ENCODE measurements at regions not wholly inside any gene's neighbourhood (a gene's known extent, or its start where the extent isn't known, plus 50 kb on each side); places are given as distances from the start of the nearest gene placed in this dataset.

GRCh38 chr19:13606156-13606555 lies 99.9 kb upstream of the CACNA1A start:
- Histone ChIP-seq H3K36me3 (replicated peaks in 1 of 2; ENCODE audit: control insufficient read depth in 1 of 2, insufficient read depth in 2 of 2, low read length in 2 of 2) (no peaks in the 10 kb centered on the region), H3K4me2 (ENCODE audit: low read depth, low read length) (no peak overlapping the region), H2AFZ (ENCODE audit: low read length) (no peak overlapping the region), H3K27ac (ENCODE audit: extremely low read length, insufficient read depth, low read length) (no peak overlapping the region), H3K79me2 (ENCODE audit: insufficient read depth, low read length) (no peaks in the 10 kb centered on the region), H3K4me3 (replicated peaks in 1 of 3; ENCODE audit: insufficient read depth in 1 of 3, low read depth in 2 of 3, low read length in 3 of 3) (no peak overlapping the region), H3K9ac (ENCODE audit: insufficient read depth, low read depth, low read length) (no peak overlapping the region), H3K4me1 (ENCODE audit: insufficient read depth, low read length) (peaks cover 8% of the 10 kb centered on the region; the same call in 1 of the 2 replicates), H3K9me3 (ENCODE audit: low read length) (no peaks in the 10 kb centered on the region), H4K20me1 (ENCODE audit: insufficient read depth, low read length) (no peaks in the 10 kb centered on the region), H3K27me3 (ENCODE audit: control insufficient read depth in 1 of 2, insufficient read depth in 2 of 2, low read length in 2 of 2) (no peaks in the 10 kb centered on the region; a peak in 1 of 5 replicates)
- intact Hi-C loops (cut with micrococcal nuclease; ENCODE audit: unreplicated experiment), result no loop called here
- ChIA-PET CTCF (ENCODE audit: low intra/inter-chr PET ratio, low total read pairs) (no interaction called here), POLR2A (no interaction called here)
- DNase-seq (ENCODE audit: low spot score) (no peak), FAIRE-seq (no peak), ATAC-seq (no peak)
- no TSS peak for BruUV-seq (replicated peaks)
- TF ChIP-seq ZFP62 (CRISPR knock-in tag; IDR thresholded peaks at IDR 0.05) (no peak), ZNF616 (CRISPR knock-in tag; IDR thresholded peaks at IDR 0.05; ENCODE audit: low read depth) (no peak), ZBTB4 (CRISPR knock-in tag; IDR thresholded peaks at IDR 0.05; ENCODE audit: borderline replicate concordance) (no peak), ZNF607 (CRISPR knock-in tag; IDR thresholded peaks at IDR 0.05; ENCODE audit: borderline replicate concordance) (no peak), ZNF788 (CRISPR knock-in tag; IDR thresholded peaks at IDR 0.05; ENCODE audit: borderline replicate concordance) (no peak), JARID2 (CRISPR knock-in tag; IDR thresholded peaks at IDR 0.05; ENCODE audit: insufficient replicate concordance) (no peak), PAWR (CRISPR knock-in tag; IDR thresholded peaks at IDR 0.05; ENCODE audit: borderline replicate concordance) (no peak), MTA3 (CRISPR knock-in tag; IDR thresholded peaks at IDR 0.05) (no peak), ZNF501 (CRISPR knock-in tag; IDR thresholded peaks at IDR 0.05) (no peak), DMAP1 (CRISPR knock-in tag; IDR thresholded peaks at IDR 0.05) (no peak), ZNF629 (CRISPR knock-in tag; conservative IDR thresholded peaks at IDR 0.05) (no peak), MYNN (CRISPR knock-in tag; IDR thresholded peaks at IDR 0.05; ENCODE audit: low read depth) (no peak), ZNF33B (CRISPR knock-in tag; IDR thresholded peaks at IDR 0.05) (no peak), ESRRA (CRISPR knock-in tag; IDR thresholded peaks at IDR 0.05; ENCODE audit: low read depth) (no peak), FIP1L1 (IDR thresholded peaks at IDR 0.05; ENCODE audit: borderline replicate concordance, insufficient read depth, low read depth, low read length) (no peak)
- TF ChIP-seq, protein P1, sequence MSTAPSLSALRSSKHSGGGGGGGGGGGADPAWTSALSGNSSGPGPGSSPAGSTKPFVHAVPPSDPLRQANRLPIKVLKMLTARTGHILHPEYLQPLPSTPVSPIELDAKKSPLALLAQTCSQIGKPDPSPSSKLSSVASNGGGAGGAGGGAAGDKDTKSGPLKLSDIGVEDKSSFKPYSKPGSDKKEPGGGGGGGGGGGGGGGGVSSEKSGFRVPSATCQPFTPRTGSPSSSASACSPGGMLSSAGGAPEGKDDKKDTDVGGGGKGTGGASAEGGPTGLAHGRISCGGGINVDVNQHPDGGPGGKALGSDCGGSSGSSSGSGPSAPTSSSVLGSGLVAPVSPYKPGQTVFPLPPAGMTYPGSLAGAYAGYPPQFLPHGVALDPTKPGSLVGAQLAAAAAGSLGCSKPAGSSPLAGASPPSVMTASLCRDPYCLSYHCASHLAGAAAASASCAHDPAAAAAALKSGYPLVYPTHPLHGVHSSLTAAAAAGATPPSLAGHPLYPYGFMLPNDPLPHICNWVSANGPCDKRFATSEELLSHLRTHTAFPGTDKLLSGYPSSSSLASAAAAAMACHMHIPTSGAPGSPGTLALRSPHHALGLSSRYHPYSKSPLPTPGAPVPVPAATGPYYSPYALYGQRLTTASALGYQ (CRISPR knock-in tag; IDR thresholded peaks at IDR 0.05), result no peak
- TF ChIP-seq, protein P2, sequence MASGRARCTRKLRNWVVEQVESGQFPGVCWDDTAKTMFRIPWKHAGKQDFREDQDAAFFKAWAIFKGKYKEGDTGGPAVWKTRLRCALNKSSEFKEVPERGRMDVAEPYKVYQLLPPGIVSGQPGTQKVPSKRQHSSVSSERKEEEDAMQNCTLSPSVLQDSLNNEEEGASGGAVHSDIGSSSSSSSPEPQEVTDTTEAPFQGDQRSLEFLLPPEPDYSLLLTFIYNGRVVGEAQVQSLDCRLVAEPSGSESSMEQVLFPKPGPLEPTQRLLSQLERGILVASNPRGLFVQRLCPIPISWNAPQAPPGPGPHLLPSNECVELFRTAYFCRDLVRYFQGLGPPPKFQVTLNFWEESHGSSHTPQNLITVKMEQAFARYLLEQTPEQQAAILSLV (CRISPR knock-in tag; IDR thresholded peaks at IDR 0.05; ENCODE audit: borderline replicate concordance), result no peak
- TF ChIP-seq, protein P3, sequence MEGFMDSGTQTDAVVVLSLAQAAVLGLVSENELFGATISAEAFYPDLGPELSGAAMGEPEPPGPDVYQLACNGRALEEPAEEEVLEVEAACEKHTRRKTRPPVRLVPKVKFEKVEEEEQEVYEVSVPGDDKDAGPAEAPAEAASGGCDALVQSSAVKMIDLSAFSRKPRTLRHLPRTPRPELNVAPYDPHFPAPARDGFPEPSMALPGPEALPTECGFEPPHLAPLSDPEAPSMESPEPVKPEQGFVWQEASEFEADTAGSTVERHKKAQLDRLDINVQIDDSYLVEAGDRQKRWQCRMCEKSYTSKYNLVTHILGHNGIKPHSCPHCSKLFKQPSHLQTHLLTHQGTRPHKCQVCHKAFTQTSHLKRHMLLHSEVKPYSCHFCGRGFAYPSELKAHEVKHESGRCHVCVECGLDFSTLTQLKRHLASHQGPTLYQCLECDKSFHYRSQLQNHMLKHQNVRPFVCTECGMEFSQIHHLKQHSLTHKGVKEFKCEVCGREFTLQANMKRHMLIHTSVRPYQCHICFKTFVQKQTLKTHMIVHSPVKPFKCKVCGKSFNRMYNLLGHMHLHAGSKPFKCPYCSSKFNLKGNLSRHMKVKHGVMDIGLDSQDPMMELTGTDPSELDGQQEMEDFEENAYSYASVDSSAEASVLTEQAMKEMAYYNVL (CRISPR knock-in tag; IDR thresholded peaks at IDR 0.05; ENCODE audit: borderline replicate concordance), result no peak
- in situ Hi-C loops (cut with HindIII; ENCODE audit: extremely low pct_ligation_motif_present, low pct_unique_long_range_greater_than_20kb), result loop anchor here (5.0 kb wide), 1 partner anchor 116 kb away; no protein-coding TSS in a partner anchor
- 42% methylated on average over 13 of the region's 13 CpGs for WGBS (ENCODE audit: low lambda C conversion rate)

All from HepG2 (cell line).